ENCODE measurements at regions not wholly inside any gene's neighbourhood (a gene's known extent, or its start where the extent isn't known, plus 50 kb on each side); places are given as distances from the start of the nearest gene placed in this dataset.

- TF ChIP-seq CTCF (IDR thresholded peaks at IDR 0.05; ENCODE audit: insufficient read depth, low read length, poor library complexity, severe bottlenecking) (no peak), EZH2phosphoT487 (conservative IDR thresholded peaks at IDR 0.05; ENCODE audit: low read length) (no peak)
These were observed 835.7 kb downstream of the DCDC2C start for GRCh38 chr2:4539121-4539520.
